ENCODE measurements at regions not wholly inside any gene's neighbourhood (a gene's known extent, or its start where the extent isn't known, plus 50 kb on each side); places are given as distances from the start of the nearest gene placed in this dataset.
A peak's percentile ranks its signal among the peaks of the same experiment; 100 is the strongest.

DNA sequence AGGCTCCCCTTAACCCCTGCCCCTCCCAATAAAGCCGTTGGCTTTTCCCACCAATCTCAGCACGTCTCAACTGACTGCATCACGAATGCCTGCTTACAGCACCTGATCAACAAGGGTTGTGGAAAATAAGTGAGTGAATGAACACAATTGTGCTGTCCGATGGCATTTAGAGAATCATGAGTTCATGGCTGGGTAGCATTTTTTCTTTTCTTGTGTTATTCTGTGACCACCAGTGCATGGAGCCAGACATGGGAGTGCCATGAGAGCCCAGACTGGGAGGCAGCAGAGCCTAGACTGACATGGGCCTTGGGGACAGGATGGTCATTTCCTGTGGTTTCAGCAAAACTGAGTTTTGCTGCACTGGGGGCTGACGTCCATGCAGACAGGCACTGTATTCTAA lies 254.1 kb upstream of the IGFBP3 start:
- DNase-seq, result no peak

DNA sequence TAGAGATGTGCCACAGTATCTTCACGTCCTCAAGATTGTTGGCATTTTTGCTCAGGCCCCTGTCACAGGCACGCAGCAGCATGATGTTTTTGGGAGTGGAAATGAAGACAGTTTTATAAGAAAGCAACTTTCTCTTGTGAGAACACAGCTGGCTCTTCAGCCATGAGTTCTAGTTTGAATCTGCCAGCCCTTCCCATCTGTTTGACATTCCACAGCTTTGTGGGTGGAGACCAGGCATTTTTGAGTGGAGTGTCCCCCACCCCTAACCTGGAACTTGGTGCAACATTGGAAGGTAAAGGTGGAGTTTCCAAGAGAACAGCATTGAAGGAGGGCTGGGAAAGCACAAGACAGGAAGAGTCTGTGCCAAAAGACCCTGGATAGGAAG lies 253.1 kb upstream of the IGFBP3 start:
- no peak for DNase-seq

DNA sequence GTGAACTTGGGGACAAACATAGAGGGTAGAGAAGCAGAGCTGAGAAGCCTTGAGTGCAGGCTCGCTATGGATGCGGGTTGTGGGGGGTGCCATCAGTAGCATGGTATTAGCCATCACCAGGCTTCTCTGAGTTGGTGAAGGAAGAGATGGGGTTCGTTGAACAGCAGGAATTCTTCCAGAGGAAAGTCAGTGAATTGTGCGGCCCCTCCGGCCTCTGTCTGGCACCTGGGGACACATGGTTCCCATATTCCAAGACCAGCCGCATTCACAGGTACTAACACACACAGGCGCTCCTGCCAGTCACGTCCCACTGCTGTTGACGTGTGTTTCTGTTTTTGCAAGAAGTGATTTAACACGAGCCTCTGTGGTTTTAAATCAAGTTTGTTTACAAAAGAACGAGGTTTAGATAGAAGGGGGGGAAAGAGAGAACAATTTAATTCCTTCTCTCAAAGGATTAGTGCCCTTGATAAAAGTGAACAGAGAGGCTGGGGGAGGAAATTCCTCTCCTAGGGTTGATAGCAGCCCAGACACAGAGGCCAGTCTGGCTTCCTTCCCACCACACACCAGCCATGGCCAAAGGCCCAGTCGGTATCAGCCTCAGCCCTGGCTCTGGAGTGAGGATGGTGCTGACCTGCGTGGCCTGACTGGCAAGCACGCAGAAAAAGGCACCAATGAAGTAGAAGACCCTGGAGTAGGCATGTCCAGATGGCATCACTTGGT lies 252.6 kb upstream of the IGFBP3 start:
- DNase-seq, result no peak

DNA sequence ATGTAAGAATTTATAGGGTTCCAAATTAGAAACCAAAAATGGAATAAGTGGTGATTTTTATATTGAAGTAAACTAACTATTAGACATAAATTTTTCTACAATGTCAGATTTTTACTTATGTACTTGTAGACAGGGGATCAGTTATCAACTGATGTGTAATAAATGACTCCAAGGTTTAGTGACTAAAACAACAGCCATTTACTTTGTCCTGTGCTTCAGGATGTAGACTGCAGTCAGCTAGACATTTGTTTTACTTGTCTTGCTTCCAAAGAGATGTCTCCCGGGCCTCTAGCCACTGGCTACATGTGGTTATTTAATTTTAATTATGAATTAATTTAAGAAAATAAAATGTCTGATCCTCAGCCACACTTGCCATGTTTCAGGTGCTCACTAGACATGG lies 249.7 kb upstream of the IGFBP3 start:
- no peak for DNase-seq

DNA sequence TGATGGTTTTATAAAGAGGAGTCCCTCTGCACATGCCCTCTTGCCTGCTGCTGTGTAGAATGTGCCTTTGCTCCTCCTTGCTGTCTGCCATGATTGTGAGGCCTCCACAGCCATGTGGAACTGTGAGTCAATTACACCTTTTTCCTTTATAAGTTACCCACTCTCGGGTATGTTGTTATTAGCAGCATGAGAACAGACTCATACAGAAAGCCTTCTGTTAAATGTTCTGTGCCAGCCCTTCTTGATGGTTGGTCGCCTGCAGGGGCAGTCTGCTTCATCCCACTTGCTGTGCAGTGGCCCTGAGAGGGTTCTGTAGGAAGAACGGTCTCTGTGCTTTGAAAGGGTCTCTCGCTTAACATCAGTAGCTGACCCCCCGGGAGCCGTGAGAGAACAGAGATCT lies 248.9 kb upstream of the IGFBP3 start:
- DNase-seq, result no peak

DNA sequence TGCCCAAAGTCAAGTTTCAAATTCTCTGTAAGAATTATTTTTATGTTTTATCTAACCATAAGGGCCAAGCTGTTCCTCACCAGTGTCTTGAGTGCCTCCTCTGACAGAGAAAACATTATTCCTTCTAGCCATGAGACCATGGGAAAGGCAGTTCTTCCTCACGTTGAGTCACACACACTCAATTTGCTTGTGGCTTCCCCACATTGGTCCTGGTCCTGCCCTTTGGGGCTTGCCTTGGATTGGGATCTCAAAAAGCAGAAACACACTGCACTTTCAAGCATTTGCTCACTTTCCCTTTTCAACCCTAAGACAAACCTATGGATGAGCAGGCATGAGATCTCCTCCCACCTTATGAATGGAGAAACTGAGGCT lies 248.3 kb upstream of the IGFBP3 start:
- no peak for DNase-seq

DNA sequence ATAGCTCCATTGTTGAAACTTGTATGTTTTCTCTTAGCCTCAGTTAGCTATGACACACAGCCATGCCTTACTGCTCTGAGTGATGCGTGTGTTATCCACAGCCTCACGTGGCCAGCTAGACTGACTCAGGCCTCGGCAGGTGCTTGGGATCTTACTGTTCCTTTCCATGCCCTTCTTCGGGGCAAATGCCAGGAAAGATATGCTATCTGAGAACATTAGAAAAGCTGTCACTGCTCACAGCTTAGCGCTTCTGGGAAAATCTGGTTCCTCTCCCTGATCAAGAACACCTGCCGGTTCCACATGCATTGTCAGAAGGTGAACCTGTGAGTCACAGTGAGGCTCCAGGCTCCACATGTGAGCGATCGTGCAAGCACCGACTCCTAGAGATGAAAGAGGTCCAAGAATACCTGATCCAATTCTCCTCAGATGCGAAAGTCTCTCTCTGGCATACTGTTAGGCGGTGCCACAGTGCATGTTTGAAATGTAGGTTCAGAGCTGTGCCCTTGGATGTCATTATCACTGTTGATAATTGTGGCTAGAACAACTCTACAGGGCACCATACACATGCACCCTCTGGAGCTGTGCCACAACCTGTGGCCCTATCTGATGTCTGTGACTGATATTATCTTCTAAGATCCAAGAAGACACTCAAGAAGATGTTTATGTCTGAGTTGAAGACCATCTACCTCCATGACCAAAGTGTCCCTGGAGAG lies 247.8 kb upstream of the IGFBP3 start:
- no peak for DNase-seq

DNA sequence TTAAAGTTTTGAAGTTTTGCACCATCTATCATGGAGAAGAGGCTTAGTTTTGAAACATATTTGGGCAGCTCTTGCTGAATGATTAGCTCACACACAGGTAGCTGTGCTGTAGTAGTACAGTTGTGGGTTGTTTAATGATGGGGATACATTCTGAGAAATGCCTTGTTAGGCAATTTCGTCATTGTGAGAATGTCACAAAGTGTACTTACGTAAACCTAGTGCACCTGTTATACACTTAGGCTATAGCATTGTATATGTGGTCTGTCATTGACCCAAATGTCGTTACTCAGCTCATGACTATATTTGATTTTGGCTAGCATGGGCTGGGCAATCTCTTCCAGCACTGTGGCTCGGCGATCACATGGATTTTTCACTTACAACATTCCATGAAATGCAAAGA lies 247.2 kb upstream of the IGFBP3 start:
- DNase-seq, result no peak

DNA sequence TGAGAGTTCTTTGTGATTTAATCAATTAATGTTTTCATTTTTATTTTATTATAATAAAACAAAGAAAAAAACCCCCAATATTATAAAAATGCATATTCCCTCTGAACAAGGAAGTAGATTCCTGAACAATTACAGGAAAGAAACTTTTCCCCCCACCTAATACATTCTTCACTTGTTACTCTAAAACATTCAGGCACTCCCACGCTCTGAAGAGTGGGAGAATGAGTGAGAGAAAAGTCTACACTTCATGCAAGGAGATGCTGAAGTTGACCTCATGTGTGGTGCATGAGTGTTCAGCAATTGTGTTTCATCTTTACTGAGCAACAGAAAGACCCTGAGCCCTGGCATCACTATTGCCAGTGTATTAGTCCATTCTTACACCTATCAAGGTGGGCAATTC lies 244.2 kb upstream of the IGFBP3 start:
- DNase-seq, result no peak

DNA sequence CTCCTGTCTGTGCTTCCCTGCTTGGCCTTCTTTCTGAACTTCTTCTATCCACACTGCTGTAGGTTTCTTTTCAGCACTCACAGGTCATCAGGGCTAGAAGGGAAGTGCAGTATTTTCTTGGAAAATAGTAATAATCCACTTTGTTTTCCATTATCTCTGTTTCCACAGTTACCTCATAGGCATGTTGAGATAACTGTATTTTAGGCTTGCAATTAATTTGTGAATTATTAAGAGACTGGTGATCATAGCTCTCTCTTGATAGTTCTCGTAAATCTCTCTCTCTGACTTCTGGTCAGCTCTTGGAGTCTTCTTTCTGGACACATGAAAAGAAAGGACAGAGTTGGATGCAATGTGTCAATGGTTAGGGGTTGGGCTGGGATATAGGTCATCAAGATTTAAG lies 243.6 kb upstream of the IGFBP3 start:
- no peak for DNase-seq

DNA sequence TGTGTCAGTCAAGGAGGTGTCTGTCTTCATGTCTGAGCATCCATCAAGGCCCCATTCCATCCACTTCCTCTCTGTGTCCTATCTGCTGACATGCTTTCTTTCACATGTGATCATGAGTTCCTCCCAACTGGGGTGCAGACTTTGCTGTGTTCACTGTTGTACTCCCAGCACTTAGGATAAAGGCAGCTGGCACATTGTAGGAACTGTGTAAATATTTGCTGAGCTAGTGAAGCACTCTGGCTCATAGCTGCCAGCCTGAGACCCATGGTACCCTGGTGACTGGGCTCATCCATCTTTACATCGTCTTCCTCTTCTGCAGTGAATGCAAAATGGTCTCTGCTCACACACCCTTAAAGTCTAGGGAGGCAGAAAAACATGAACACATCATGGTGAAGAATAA lies 242.2 kb upstream of the IGFBP3 start:
- no peak for DNase-seq

DNA sequence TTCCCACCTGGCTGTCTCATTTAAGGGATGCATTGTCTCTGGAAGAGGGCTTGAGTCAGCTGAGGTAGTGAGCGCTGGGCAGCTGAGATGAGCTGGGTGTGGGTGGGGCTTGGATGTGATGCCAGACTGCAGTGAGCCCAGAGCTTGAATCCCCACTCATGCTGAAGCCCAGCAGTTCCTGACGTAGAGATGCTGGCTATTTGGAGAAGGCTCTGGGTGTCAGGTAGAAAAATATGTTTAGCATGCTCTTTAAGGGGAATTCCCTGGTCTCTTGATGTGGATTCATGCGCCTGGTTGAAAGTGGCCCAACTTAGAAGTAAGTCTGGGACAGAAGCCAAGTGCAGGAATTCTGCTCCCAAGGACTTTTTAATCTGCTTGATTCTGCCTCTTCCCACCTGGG lies 241.5 kb upstream of the IGFBP3 start:
- no peak for DNase-seq

DNA sequence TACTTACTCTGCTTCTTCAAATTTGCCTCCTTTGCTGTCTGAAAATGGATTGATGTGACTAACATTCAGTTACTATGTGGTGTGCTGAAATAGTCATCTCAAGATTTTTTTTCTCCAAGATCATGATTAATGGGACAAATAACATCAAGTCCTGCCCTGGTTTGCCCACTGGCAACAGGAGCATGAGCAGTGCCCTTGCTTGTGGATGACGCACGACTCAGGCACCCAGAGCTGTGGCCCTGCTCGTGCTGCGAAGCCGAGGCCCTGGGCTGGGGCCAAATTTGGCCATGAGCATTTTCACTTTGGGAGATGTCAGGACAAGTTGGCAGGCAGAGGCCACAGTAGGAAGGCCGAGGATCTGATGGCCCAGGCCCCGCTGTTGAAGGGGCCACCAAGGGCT lies 239.8 kb upstream of the IGFBP3 start:
- no peak for DNase-seq

DNA sequence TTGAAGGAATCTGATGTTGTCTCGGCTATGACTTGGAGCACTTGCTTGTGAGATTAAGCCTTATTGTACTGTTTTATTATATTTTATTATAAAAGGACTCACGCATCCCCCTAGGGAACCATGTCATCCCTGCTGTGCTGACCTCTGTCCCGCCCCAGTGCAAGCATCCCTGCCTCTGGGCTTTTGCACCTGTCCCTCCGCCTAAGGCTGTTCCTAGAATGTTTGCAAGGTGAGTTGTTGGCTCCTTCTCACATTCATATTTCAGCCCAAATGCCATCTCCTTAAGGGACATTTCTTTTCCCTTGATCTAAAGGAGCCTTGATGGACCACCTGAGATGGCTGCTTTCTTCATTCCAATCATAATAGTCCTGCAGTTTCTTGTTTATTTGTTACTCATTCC lies 236.9 kb upstream of the IGFBP3 start:
- DNase-seq, result no peak

DNA sequence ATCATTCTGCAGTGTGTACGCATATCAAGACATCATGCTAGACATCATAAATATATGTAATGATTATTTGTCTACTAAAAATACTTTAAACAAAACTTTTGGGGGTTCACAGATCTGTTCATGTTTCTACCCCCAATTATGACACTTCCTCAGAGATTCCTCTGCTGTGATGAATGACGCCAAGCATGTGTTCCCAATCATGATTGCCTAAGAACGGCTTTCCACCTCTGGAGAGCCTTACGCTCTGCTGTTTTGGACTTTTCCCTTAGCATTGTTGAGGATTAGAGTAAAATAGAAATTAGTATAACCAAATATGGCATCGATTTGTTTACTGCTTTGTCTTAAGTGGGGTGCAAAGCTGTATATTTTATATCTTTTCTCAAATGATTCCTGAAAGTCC lies 236.3 kb upstream of the IGFBP3 start:
- no peak for DNase-seq

DNA sequence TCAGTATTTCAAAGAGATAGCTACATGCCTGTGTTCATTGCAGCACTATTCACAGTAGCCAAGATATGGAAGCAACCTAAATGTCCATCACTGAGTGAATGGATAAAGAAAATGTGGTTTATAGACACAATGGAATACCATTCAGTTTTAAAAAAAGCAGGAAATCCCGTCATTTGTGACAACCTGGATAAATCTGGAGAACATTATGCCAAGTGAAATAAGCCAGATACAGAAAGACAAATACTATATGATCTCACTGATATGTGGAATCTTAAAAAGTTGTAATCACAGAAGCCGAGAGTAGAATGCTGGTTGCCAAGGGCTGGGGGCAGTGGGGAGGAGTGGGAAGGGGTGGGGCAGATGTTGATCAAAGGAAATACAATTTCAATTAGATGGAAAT lies 235.8 kb upstream of the IGFBP3 start:
- DNase-seq, result no peak

DNA sequence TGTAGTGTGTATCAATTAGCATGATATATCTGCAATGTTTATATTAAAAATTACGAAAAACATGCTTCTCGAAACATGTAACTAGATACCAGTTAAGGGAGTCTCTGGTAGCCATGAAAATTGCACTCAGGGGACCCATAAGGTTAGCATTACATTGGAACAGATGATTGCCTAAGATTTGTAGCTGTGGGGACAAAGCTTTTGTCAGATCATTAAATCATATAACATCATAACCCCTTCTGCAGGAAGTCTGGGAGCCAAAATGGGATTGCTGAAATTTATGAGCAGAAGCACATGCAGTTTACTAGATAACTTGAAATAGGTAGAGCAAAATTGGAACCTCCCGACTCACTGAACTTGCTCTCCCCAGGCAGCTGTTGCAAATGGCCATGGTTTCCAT lies 235.0 kb upstream of the IGFBP3 start:
- DNase-seq, result no peak

DNA sequence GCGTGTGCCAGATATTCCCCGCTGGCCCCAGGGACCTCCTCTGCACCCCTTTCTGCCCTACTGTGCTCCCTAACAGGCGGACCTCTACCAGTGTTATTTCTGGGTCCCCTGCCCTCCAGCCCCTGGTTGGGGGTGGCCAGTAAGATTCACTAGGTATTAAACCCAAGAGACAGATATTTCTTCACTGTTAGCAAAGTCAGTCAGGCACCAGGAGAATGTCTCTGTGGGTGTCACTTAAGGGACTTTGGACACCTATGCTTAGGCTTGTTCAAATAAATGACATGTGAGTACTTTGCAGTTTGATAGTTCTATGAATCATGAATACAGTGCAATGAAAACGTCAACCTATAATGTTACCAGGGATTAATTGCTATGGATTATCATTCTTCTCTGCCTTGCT lies 234.3 kb upstream of the IGFBP3 start:
- DNase-seq, result no peak

DNA sequence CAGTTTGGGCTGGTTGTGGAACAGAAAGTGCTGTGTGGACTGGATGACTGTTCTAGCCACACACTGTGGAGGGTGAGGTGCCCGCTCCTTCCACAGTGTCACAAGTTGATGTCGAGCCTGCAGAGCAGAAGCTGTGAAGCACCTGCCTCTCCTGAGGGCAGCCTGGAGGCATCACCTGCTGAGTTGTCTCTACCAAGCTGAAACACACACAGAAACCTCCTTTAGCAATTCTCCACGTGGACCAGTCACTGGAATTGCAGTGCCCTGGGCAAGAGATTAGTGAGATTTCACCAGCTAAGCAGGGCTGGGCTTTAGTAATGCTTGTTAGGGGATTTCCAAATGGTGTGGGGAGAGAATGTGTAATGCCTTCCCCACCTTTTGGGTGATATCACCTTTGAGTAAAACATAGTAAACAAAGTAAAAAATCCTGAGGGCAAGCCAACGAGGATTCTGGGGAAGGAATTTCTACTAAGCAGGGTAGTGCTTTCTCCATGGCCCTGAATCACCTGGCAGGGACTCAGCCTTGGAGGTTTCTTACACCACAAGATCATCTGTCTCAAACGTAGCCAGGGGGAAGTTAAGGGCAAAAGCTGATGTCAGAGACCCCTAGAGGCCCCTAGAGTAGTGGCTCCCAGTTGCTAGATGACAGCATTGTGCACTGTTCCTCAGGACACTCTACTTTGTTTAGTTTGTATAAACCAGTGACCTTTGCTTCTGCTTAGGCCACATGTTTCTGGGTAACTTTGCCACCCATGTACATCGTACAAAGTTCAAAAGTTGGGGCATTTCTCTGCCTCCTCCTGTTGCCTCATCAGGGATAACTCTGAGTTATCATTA lies 233.1 kb upstream of the IGFBP3 start:
- DNase-seq, result peak; percentile 95

DNA sequence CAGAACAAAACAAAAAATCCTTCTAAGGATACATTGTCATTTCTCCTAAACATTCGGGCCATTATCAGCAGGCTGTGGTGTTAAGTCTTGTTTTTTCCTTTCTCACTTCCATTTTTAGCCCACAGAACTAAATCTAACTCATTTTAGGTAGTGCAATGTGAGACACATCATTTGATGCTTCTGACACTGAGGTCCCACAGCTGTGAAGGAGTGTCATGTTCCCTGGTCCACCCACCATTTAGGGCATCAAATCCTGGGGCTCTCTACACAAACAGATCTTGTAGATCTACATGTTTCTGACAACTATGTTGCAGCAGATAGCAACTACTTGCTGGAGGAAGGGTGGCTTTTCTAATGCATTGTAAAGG lies 232.5 kb upstream of the IGFBP3 start:
- DNase-seq, result no peak

DNA sequence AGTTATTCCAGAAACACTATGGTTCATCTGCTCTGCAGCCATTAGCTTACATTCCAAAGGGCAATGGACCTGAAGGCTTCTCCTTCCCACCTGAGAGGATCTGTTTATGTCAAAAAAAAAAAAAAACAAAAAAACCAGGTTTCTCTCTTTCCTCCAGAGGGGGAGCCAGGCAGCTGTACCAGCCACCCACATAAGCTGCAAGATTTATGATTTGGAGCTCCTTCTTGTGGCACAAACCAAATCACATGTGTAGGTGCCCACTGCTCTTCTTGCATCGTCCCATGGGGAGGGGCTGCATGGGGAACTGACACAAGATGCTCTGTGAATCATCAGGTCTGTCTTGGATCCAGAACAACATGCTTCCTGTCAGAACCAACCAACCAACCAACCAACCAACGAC lies 231.6 kb upstream of the IGFBP3 start:
- DNase-seq, result peak; percentile 75

DNA sequence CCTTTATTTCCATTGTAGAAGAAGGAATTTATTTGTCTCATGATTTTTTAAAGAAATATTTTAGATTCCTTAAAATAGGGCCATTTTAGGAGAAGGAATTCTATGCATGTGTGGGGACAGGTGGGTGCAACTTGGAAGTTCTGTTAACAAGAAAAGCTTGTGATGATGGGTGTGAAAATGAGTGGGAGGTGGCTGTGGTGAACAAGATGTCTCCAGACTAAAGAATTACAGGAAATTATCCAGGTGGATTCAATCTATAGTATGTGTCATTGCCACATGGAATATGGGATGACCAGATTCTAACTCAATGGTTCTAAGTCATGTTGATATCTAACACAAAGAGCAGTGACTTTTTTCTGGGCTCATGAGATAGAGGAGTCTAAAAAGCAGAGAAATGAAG lies 229.6 kb upstream of the IGFBP3 start:
- no peak for DNase-seq

DNA sequence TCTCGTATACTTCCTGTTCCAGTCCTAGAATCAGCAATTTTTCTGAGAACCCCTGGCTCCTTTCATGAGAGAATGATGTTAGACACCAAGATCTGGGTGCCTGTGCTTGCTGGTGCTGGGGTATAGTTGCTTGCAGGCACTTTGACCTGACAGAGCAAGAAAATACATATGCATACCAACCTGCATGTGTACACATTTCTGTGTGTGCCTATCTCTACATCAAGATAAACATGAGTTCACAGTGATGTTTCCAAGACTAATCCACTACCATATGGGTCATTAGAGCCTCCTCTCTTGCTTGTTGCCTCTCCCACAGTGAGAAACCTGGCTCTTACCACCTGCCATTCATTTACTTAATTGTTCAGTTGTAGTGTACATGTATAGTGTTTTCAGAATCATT lies 229.1 kb upstream of the IGFBP3 start:
- no peak for DNase-seq

DNA sequence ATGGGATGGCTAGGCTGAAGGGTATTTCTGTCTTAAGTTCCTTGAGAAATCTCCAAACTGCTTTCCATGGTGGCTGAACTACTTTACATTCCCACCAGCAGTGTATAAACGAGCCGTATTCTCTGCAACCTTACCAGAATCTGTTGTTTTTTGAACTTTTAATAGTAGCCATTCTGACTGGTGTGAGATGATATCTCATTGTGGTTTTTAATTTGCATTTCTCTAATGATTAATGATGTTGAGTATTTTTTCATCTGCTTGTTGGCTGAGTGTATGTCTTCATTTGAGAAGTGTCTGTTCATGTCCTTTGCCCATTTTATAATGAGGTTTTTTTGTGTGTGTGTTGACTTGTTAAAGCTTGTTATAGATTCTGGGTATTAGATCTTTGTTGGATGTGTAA lies 226.8 kb upstream of the IGFBP3 start:
- DNase-seq, result no peak
